Glutamatergic neuron (in vitro differentiated cells): ENCODE measurements at regions not wholly inside any gene's neighbourhood (a gene's known extent, or its start where the extent isn't known, plus 50 kb on each side); places are given as distances from the start of the nearest gene placed in this dataset.

Experiments
- DNase-seq: peaks from one replicate; pipeline ENCODE4 v3.0.0; 2022
- H3K27ac Mint-ChIP-seq: one replicate; pipeline ENCODE4 v1.8.0; 2020; ENCODE audit warnings: mild to moderate bottlenecking, mixed read lengths, inconsistent platforms; ENCODE audit not compliant: unreplicated experiment
- H3K27me3 Mint-ChIP-seq: one replicate; pipeline ENCODE4 v1.8.0; 2020; ENCODE audit warnings: mild to moderate bottlenecking, moderate library complexity, mixed read lengths, inconsistent platforms; ENCODE audit not compliant: unreplicated experiment
- H3K36me3 Mint-ChIP-seq: one replicate; pipeline ENCODE4 v1.8.0; 2020; ENCODE audit warnings: mild to moderate bottlenecking, mixed read lengths, inconsistent platforms; ENCODE audit not compliant: unreplicated experiment
- H3K4me1 Mint-ChIP-seq: one replicate; pipeline ENCODE4 v1.8.0; 2020; ENCODE audit warnings: mild to moderate bottlenecking, low read depth, mixed read lengths, inconsistent platforms; ENCODE audit not compliant: unreplicated experiment
- H3K4me3 Mint-ChIP-seq: one replicate; pipeline ENCODE4 v1.8.0; 2020; ENCODE audit warnings: mild to moderate bottlenecking, mixed read lengths, inconsistent platforms; ENCODE audit not compliant: unreplicated experiment
- H3K9me3 Mint-ChIP-seq: one replicate; pipeline ENCODE4 v1.8.0; 2020; ENCODE audit warnings: mild to moderate bottlenecking, moderate library complexity, mixed read lengths, inconsistent platforms; ENCODE audit not compliant: unreplicated experiment
- CTCF ChIP-seq: fragments of 200-600 bp; sonication (generic); IDR thresholded peaks from one replicate; pipeline ENCODE4 v1.5.0; 2021; ENCODE audit not compliant: partially characterized antibody, unreplicated experiment

GRCh38 chr7:91671245-91671644 lies 209.3 kb downstream of the MTERF1 start:
- no peaks in the 10 kb centered on the region for H3K4me1 Mint-ChIP-seq
- no peaks in the 10 kb centered on the region for H3K36me3 Mint-ChIP-seq
- no peak overlapping the region for H3K27ac Mint-ChIP-seq
- no peaks in the 10 kb centered on the region for H3K9me3 Mint-ChIP-seq
- no peak overlapping the region for H3K4me3 Mint-ChIP-seq
- no peak for TF ChIP-seq CTCF
- H3K27me3 Mint-ChIP-seq, result no peaks in the 10 kb centered on the region
- DNase-seq, result no peak

GRCh38 chr7:91674470-91674869 lies 206.0 kb downstream of the MTERF1 start:
- Mint-ChIP-seq H3K27me3 (no peaks in the 10 kb centered on the region), H3K4me1 (no peaks in the 10 kb centered on the region), H3K27ac (no peak overlapping the region), H3K9me3 (no peaks in the 10 kb centered on the region), H3K36me3 (no peaks in the 10 kb centered on the region), H3K4me3 (no peak overlapping the region)
- TF ChIP-seq CTCF, result no peak
- no peak for DNase-seq

- H3K4me1 Mint-ChIP-seq, result no peaks in the 10 kb centered on the region
- no peak overlapping the region for H3K4me3 Mint-ChIP-seq
- peaks cover 6% of the 10 kb centered on the region for H3K9me3 Mint-ChIP-seq
- TF ChIP-seq CTCF, result no peak
- no peak overlapping the region for H3K27ac Mint-ChIP-seq
- H3K36me3 Mint-ChIP-seq, result peaks cover 23% of the 10 kb centered on the region
- H3K27me3 Mint-ChIP-seq, result peaks cover 4% of the 10 kb centered on the region
- DNase-seq, result no peak
These were observed 198.8 kb downstream of the MTERF1 start for GRCh38 chr7:91681718-91682117.

GRCh38 chr7:91683823-91684222 lies 196.7 kb downstream of the MTERF1 start:
- DNase-seq, result no peak
- Mint-ChIP-seq H3K27me3 (peaks cover 4% of the 10 kb centered on the region), H3K36me3 (peaks cover 28% of the 10 kb centered on the region), H3K9me3 (peaks cover 6% of the 10 kb centered on the region), H3K4me3 (no peak overlapping the region), H3K27ac (no peak overlapping the region), H3K4me1 (no peaks in the 10 kb centered on the region)
- no peak for TF ChIP-seq CTCF

GRCh38 chr7:91685544-91685943 lies 195.0 kb downstream of the MTERF1 start:
- no peak for TF ChIP-seq CTCF
- H3K4me1 Mint-ChIP-seq, result no peaks in the 10 kb centered on the region
- H3K4me3 Mint-ChIP-seq, result no peak overlapping the region
- H3K27ac Mint-ChIP-seq, result no peak overlapping the region
- peaks cover 4% of the 10 kb centered on the region for H3K27me3 Mint-ChIP-seq
- no peak for DNase-seq
- peaks cover 4% of the 10 kb centered on the region for H3K9me3 Mint-ChIP-seq
- peaks cover 19% of the 10 kb centered on the region for H3K36me3 Mint-ChIP-seq
